T-cell (primary cell): ENCODE measurements at regions not wholly inside any gene's neighbourhood (a gene's known extent, or its start where the extent isn't known, plus 50 kb on each side); places are given as distances from the start of the nearest gene placed in this dataset.

Source experiments
- ATAC-seq, 4 experiments: fragments of 200-7000 bp in 3 of 4; fragments of 150-1000 bp in 1 of 4; cut with Tn5 transposase; replicated peaks in 1 of 4; 1 replicate in 3 of 4; 2 replicates in 1 of 4; pipeline ENCODE4 v1.10.0; 2021; ENCODE audit warnings: moderate library complexity in 3 of 4, mild to moderate bottlenecking in 2 of 4, moderate number of reproducible peaks in 1 of 4
- CTCF ChIA-PET, 2 donors: fragments of 300-600 bp; sonication (Branson Sonifier 250); formaldehyde crosslinking; loops; one replicate each; lab custom pipeline; 2022; ENCODE audit warnings: antibody characterized with exemption in 2 of 2; lab: Charles Lee
- POLR2A ChIA-PET, 2 donors: fragments of 300-600 bp; sonication (Branson Sonifier 250); formaldehyde crosslinking; loops; one replicate each; lab custom pipeline; 2022; ENCODE audit warnings: antibody characterized with exemption in 2 of 2; lab: Charles Lee
- DNase-seq, 35 experiments: peaks; one replicate each; pipeline versions ENCODE4 v3.0.0 to v3.0.0-alpha.2; 2013 to 2023
- H3K27ac ChIP-seq: one replicate; pipeline ENCODE4 v1.5.1; 2013; ENCODE audit warnings: low read length
- H3K27me3 ChIP-seq, 2 experiments: replicated peaks in 1 of 2; 1 replicate in 1 of 2; 2 replicates in 1 of 2; pipeline versions ENCODE4 v1.6.1 to v1.7.0; 2013; ENCODE audit warnings: low read length in 1 of 2, mixed read lengths in 1 of 2; ENCODE audit not compliant: control insufficient read depth in 2 of 2, insufficient read depth in 2 of 2; ENCODE audit errors: extremely low read depth in 1 of 2
- H3K36me3 ChIP-seq, 2 donors: 1 replicate in 1 of 2; 2 replicates in 1 of 2; pipeline versions ENCODE4 v1.6.1 to v1.7.0; 2013; ENCODE audit warnings: low read length in 1 of 2; ENCODE audit not compliant: control insufficient read depth in 2 of 2, insufficient read depth in 1 of 2; ENCODE audit errors: extremely low read depth in 1 of 2
- H3K4me1 ChIP-seq, 2 experiments: 1 replicate in 1 of 2; 2 replicates in 1 of 2; pipeline versions ENCODE4 v1.6.1 to v1.7.0; 2013; ENCODE audit warnings: low read length in 2 of 2, mixed read lengths in 1 of 2; ENCODE audit not compliant: insufficient read depth in 2 of 2, control insufficient read depth in 1 of 2; ENCODE audit errors: extremely low read depth in 1 of 2
- H3K4me3 ChIP-seq, 2 donors: 1 replicate in 1 of 2; 2 replicates in 1 of 2; pipeline versions ENCODE4 v1.5.1 to v1.7.0; 2013; ENCODE audit warnings: mild to moderate bottlenecking in 2 of 2, low read length in 1 of 2, moderate library complexity in 1 of 2; ENCODE audit not compliant: control insufficient read depth in 1 of 2; ENCODE audit errors: extremely low read depth in 1 of 2
- H3K9me3 ChIP-seq: 2 replicates; pipeline ENCODE4 v1.7.0; 2013
- H3K27ac Mint-ChIP-seq, 2 donors: one replicate each; pipeline ENCODE4 v1.8.0; 2020 to 2021; ENCODE audit warnings: mild to moderate bottlenecking in 2 of 2, mixed read lengths in 2 of 2
- H3K27me3 Mint-ChIP-seq, 2 donors: one replicate each; pipeline ENCODE4 v1.8.0; 2021 to 2022; ENCODE audit warnings: mixed read lengths in 2 of 2
- H3K36me3 Mint-ChIP-seq: one replicate; pipeline ENCODE4 v1.8.0; 2021; ENCODE audit warnings: mixed read lengths
- H3K4me1 Mint-ChIP-seq, 3 donors: one replicate each; pipeline ENCODE4 v1.8.0; 2020 to 2022; ENCODE audit warnings: mixed read lengths in 3 of 3, mild to moderate bottlenecking in 1 of 3
- H3K4me3 Mint-ChIP-seq, 3 donors: one replicate each; pipeline ENCODE4 v1.8.0; 2020 to 2022; ENCODE audit warnings: mild to moderate bottlenecking in 3 of 3, mixed read lengths in 3 of 3, moderate library complexity in 3 of 3
- H3K9me3 Mint-ChIP-seq, 3 donors: one replicate each; pipeline ENCODE4 v1.8.0; 2020 to 2022; ENCODE audit warnings: mixed read lengths in 3 of 3
- WGBS: methylation state at CpG from one replicate; pipeline ENCODE4 v1.1.5; 2013; ENCODE audit warnings: missing lambda C conversion rate; ENCODE audit not compliant: insufficient coverage; 5-methylcytosine and 5-hydroxymethylcytosine counted together

GRCh38 chr4:89463341-89463740 is 155.7 kb upstream of the GPRIN3 start:
- Histone ChIP-seq H3K4me1 (no peaks in the 10 kb centered on the region), H3K27me3 (no peaks in the 10 kb centered on the region), H3K4me3 (no peak overlapping the region), H3K27ac (no peak overlapping the region), H3K9me3 (no peaks in the 10 kb centered on the region), H3K36me3 (no peaks in the 10 kb centered on the region)
- Mint-ChIP-seq H3K4me3 (no peak overlapping the region), H3K27ac (no peak overlapping the region), H3K36me3 (no peaks in the 10 kb centered on the region), H3K4me1 (peaks cover 0 to under 1% (median 0%) of the 10 kb centered on the region in 3 donors), H3K27me3 (no peaks in the 10 kb centered on the region), H3K9me3 (no peaks in the 10 kb centered on the region)
- DNase-seq: no peak
- CTCF ChIA-PET: no interaction called here
- POLR2A ChIA-PET: no interaction called here
- ATAC-seq: no peak

DNA sequence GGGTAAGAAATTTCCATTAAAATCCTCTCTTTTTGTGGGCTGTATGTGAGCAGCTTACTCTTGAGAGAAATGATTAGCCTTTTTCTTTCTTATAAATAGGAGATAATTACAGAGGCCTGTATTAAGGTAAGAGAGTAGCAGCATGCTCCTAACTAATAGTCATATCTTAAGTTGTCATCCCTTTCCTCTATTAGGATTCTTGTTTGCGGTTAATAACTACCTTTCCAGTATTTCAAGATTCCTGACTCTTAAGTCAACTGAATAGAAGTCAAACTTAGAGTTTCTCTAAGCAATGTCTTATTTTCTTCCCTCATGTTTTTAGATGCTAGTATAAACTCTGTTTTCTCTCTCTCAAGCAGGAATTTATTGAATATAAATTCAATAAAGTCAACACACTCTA is 139.9 kb upstream of the GPRIN3 start:
- no peaks in the 10 kb centered on the region for H3K27me3 ChIP-seq
- no CpG with 5 or more reads among the region's 1 CpG for whole genome bisulfite sequencing
- DNase-seq (no peak), ATAC-seq (no peak)
- H3K4me3 ChIP-seq: no peak overlapping the region
- H3K4me1 ChIP-seq: no peaks in the 10 kb centered on the region
- no peak overlapping the region for H3K4me3 Mint-ChIP-seq
- ChIA-PET CTCF (no interaction called here), POLR2A (interaction anchor here (0.6 kb wide), 2 partner anchors 36 to 206 kb away, joined by 3 to 4 read pairs; no protein-coding TSS in a partner anchor)
- H3K27ac Mint-ChIP-seq: no peak overlapping the region
- H3K36me3 ChIP-seq: no peaks in the 10 kb centered on the region
- no peaks in the 10 kb centered on the region for H3K4me1 Mint-ChIP-seq
- H3K27ac ChIP-seq: no peak overlapping the region
- peaks cover 2% of the 10 kb centered on the region for H3K9me3 ChIP-seq
- peaks cover 0 to 20% (median 12%) of the 10 kb centered on the region in 3 donors for H3K9me3 Mint-ChIP-seq
- H3K36me3 Mint-ChIP-seq: peaks cover 16% of the 10 kb centered on the region
- peaks cover 0 to 3% of the 10 kb centered on the region in 2 donors for H3K27me3 Mint-ChIP-seq

DNA sequence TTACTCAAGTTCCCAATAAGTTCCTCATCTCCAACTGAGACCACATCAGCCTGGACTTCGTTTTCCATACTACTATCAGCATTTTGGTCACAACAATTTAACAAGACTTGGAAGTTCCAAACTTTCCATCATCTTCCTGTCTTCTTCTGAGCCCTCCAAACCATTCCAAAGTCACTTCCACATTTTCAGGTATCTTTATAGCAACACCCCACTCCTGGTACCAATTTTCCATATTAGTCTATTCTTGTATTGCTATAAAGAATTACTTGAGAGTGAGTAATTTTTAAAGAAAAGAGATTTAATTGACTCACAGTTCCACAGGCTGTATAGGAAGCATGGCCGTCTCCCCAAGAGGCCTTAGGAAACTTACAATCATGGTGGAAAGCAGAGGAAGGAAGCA is 138.6 kb upstream of the GPRIN3 start:
- no peaks in the 10 kb centered on the region for H3K36me3 ChIP-seq
- Mint-ChIP-seq H3K27me3 (peaks cover 0 to 3% of the 10 kb centered on the region in 2 donors), H3K36me3 (peaks cover 16% of the 10 kb centered on the region), H3K4me3 (no peak overlapping the region), H3K27ac (no peak overlapping the region), H3K9me3 (peaks cover 0 to 20% (median 12%) of the 10 kb centered on the region in 3 donors), H3K4me1 (no peaks in the 10 kb centered on the region)
- H3K27me3 ChIP-seq: no peaks in the 10 kb centered on the region
- H3K27ac ChIP-seq: no peak overlapping the region
- ChIA-PET CTCF (no interaction called here), POLR2A (no interaction called here)
- H3K4me3 ChIP-seq: no peak overlapping the region
- 33% methylated on average over 1 of the region's 2 CpGs for WGBS
- DNase-seq (no peak), ATAC-seq (no peak)
- H3K9me3 ChIP-seq: peaks cover 2% of the 10 kb centered on the region
- no peaks in the 10 kb centered on the region for H3K4me1 ChIP-seq

GRCh38 chr4:89439533-89439932 is 131.9 kb upstream of the GPRIN3 start:
- H3K27ac ChIP-seq: no peak overlapping the region
- peaks cover 2 to 6% of the 10 kb centered on the region in 2 experiments for H3K4me1 ChIP-seq
- no peak overlapping the region for H3K27ac Mint-ChIP-seq
- no peak overlapping the region for H3K4me3 Mint-ChIP-seq
- H3K9me3 Mint-ChIP-seq: peaks cover 0 to 3% (median 0%) of the 10 kb centered on the region in 3 donors
- peaks cover 0 to 3% of the 10 kb centered on the region in 2 donors for H3K27me3 Mint-ChIP-seq
- no peak overlapping the region for H3K4me3 ChIP-seq
- H3K4me1 Mint-ChIP-seq: peaks cover 9 to 10% (median 9%) of the 10 kb centered on the region in 3 donors
- ChIA-PET CTCF (interaction anchor here (0.5 to 1.9 kb wide), 3 partner anchors 92 to 213 kb away, joined by 4 to 14 read pairs (median 5); no protein-coding TSS in a partner anchor), POLR2A (no interaction called here)
- no peaks in the 10 kb centered on the region for H3K9me3 ChIP-seq
- DNase-seq (no peak), ATAC-seq (no peak)
- H3K27me3 ChIP-seq: no peaks in the 10 kb centered on the region
- no peaks in the 10 kb centered on the region for H3K36me3 ChIP-seq
- peaks cover 2% of the 10 kb centered on the region for H3K36me3 Mint-ChIP-seq
- WGBS: 76% methylated on average over 2 of the region's 2 CpGs

GRCh38 chr4:89438102-89438831 is 130.7 kb upstream of the GPRIN3 start:
- CTCF ChIA-PET: interaction anchor here (0.9 to 1.9 kb wide), 3 partner anchors 138 to 212 kb away, joined by 3 to 14 read pairs (median 5); no protein-coding TSS in a partner anchor
- Histone ChIP-seq H3K27me3 (no peaks in the 10 kb centered on the region), H3K4me3 (no peak overlapping the region), H3K27ac (no peak overlapping the region), H3K4me1 (peaks cover 2 to 6% of the 10 kb centered on the region in 2 experiments), H3K36me3 (no peaks in the 10 kb centered on the region), H3K9me3 (no peaks in the 10 kb centered on the region)
- WGBS: 38% methylated on average over 12 of the region's 14 CpGs
- H3K27ac Mint-ChIP-seq: peak overlapping the region in 1 of 2 donors; percentile 14
- DNase-seq (peak in 34 of 35 experiments; percentile 6 to 70 (median 30)), ATAC-seq (peak; percentile 70 to 85 (median 77))
- H3K4me3 Mint-ChIP-seq: peak overlapping the region in 2 of 3 donors; percentile 18 to 48
- H3K27me3 Mint-ChIP-seq: peaks cover 0 to 3% of the 10 kb centered on the region in 2 donors
- no peaks in the 10 kb centered on the region for H3K9me3 Mint-ChIP-seq
- POLR2A ChIA-PET: no interaction called here
- H3K4me1 Mint-ChIP-seq: peaks cover 9 to 15% (median 14%) of the 10 kb centered on the region in 3 donors
- H3K36me3 Mint-ChIP-seq: no peaks in the 10 kb centered on the region

- no peak overlapping the region for H3K27ac Mint-ChIP-seq
Measured at GRCh38 chr4:89434364-89434988, 126.9 kb upstream of the GPRIN3 start.

More at GRCh38 chr4:89434364-89434988, 126.9 kb upstream of the GPRIN3 start:
- Histone ChIP-seq H3K4me1 (peaks cover 2 to 6% of the 10 kb centered on the region in 2 experiments), H3K36me3 (no peaks in the 10 kb centered on the region), H3K27ac (no peak overlapping the region), H3K4me3 (no peak overlapping the region), H3K9me3 (no peaks in the 10 kb centered on the region), H3K27me3 (no peaks in the 10 kb centered on the region)
- H3K36me3 Mint-ChIP-seq: no peaks in the 10 kb centered on the region
- no peak overlapping the region for H3K4me3 Mint-ChIP-seq
- H3K27me3 Mint-ChIP-seq: no peaks in the 10 kb centered on the region
- WGBS: no CpG with 5 or more reads among the region's 3 CpGs
- POLR2A ChIA-PET: no interaction called here
- H3K9me3 Mint-ChIP-seq: no peaks in the 10 kb centered on the region
- H3K4me1 Mint-ChIP-seq: peaks cover 9 to 15% (median 14%) of the 10 kb centered on the region in 3 donors
- ATAC-seq (peak; percentile 56 to 74 (median 69)), DNase-seq (peak in 6 of 35 experiments; percentile 4 to 69 (median 10))
- CTCF ChIA-PET: interaction anchor here (0.8 to 3.5 kb wide), 13 partner anchors 24 to 275 kb away, joined by 3 to 68 read pairs (median 3); no protein-coding TSS in a partner anchor
